Thyroid gland (tissue), 4 donors: ENCODE measurements at regions not wholly inside any gene's neighbourhood (a gene's known extent, or its start where the extent isn't known, plus 50 kb on each side); places are given as distances from the start of the nearest gene placed in this dataset.

Experiments
- POLR2A ChIP-seq, 2 donors: fragments of 450-650 bp; IDR thresholded peaks; one replicate each; pipeline ENCODE4 v1.6.1; 2017; ENCODE audit warnings: antibody characterized with exemption in 2 of 2, mild to moderate bottlenecking in 2 of 2, moderate library complexity in 1 of 2
- TF ChIP-seq, protein P1 (sequence below), 6 experiments: fragments of 200-600 bp in 3 of 6; fragments of 450-650 bp in 3 of 6; sonication (generic) in 3 of 6; IDR thresholded peaks; one replicate each; pipeline ENCODE4 v1.5.1; 2016 to 2019; ENCODE audit warnings: antibody characterized with exemption in 6 of 6, mild to moderate bottlenecking in 2 of 6, inconsistent platforms in 1 of 6, moderate library complexity in 1 of 6

GRCh38 chr17:49908782-49909714, 59.9 kb upstream of the DLX4 start:
- TF ChIP-seq, protein P1, sequence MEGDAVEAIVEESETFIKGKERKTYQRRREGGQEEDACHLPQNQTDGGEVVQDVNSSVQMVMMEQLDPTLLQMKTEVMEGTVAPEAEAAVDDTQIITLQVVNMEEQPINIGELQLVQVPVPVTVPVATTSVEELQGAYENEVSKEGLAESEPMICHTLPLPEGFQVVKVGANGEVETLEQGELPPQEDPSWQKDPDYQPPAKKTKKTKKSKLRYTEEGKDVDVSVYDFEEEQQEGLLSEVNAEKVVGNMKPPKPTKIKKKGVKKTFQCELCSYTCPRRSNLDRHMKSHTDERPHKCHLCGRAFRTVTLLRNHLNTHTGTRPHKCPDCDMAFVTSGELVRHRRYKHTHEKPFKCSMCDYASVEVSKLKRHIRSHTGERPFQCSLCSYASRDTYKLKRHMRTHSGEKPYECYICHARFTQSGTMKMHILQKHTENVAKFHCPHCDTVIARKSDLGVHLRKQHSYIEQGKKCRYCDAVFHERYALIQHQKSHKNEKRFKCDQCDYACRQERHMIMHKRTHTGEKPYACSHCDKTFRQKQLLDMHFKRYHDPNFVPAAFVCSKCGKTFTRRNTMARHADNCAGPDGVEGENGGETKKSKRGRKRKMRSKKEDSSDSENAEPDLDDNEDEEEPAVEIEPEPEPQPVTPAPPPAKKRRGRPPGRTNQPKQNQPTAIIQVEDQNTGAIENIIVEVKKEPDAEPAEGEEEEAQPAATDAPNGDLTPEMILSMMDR (IDR thresholded peaks at IDR 0.05): no peak
- TF ChIP-seq POLR2A (IDR thresholded peaks at IDR 0.05): no peak
